ELR (cell line): ENCODE measurements at regions not wholly inside any gene's neighbourhood (a gene's known extent, or its start where the extent isn't known, plus 50 kb on each side); places are given as distances from the start of the nearest gene placed in this dataset.
"Not testable (repeated sequence)": the region's sequence is repeated elsewhere in the genome, so short reads cannot be mapped to it uniquely, and the experiment has no call there.

Experiments
- DNase-seq: peaks from one replicate; pipeline ENCODE4 v3.0.0-alpha.2; 2015; ENCODE audit warnings: low read depth

DNA sequence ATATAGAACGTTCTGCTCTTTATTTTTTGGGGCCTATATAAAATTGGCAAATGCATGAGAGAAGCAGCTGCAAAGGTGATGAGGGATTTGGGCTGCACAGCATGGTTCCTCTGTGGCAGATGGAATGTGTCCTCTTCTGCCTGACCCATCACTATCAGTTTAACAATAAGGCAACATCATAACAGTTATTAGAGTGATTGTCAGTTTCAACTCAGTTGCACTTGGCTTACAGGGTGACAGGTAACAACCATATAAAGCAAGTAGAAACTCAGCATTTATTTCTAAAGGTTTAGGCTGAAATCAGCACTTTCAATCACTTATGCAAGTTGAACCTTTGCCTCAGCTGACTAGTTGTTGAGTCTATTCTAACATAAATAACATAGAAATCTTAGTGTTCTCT is 935.4 kb upstream of the CHORDC1 start:
- DNase-seq: no peak

DNA sequence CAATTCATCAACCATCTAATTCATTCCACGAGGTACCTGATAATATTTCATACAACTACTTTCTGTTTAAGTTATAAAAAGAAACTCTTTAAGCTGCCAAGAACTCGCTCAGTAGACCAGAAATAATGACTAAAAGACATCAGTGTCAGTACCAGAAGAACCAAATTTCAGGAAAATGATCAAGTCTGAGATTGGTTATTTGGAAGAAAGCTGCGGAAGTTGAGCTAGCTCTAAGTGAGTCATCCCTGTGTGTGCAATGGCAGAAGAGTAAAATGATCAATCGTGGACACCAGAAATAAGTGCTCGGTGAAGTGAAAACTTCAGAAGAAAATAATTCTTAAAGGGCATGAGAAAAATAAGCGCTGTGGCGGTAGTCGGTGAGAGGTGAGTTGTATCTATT is 933.2 kb upstream of the CHORDC1 start:
- no peak for DNase-seq

DNA sequence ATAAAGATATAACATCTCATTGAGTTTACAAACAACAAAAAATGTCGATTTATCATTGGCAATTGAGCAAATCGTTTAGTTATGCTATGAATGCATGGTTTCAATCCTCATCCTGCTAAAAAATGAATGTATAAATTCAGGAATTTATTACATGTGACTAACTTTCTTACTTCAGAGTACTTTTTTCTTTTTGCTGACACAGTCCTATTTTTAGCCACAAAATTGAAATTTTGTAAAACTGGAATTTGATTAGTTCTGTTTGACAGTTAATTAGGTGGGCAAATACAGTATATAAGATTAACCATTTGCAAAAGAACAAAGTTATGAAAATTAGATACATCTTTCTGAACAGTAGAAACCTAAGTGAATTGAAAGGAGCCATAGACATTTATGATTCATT is 925.0 kb upstream of the CHORDC1 start:
- no peak for DNase-seq

DNA sequence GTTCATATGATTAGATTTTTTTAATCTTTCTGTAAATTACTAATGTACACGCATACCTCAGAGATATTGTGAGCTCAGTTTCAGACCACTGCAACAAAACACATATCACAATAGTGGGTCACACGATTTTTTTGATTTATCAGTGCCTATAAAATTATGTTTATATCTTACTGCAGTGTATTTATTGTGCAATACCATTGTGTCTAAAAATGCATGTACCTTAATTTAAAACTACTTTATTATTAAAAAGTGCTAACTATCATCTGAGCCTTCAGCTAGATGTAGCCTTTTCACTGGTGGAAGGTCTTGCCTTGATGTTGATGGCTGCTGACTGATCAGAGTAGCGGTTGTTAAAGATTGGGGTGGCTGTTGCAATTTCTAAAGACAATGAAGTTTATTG is 918.8 kb upstream of the CHORDC1 start:
- no peak for DNase-seq

DNA sequence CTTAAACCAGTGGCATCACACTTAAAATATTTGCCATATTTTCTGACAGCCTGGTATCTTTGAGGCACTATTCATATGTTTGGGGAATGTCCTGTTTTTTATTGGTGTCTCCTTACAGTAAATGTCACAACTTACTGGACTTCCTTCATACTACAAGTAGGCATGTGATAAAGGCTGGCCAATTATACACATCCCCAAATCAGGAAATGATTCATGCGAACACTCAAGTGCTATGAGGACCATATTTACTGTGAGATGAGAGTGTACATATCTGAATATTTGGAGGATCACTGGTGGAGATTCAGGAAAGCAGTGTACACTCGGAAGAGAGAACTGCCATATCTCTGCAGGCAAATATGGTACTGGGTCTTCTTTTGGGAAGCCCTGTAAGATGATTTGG is 913.8 kb upstream of the CHORDC1 start:
- DNase-seq: peak; percentile 15

DNA sequence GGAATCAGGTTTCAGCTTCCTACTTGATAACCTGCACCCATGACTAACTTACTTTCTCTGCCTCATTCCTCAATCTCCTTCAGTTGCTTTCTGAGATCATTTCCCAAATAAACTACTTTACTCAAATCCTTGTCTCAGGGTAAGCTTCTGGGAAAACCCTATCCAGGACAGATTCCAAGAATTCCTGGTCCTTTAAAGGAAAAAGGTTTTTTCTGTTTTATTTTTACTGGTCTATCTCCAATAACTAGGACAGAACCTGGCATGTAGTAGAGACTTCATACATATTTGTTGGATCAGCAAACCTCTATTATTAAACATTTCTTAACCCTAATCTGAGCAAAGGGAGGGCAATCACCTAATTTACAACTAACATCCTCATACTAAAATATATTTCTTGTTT is 910.5 kb upstream of the CHORDC1 start:
- no peak for DNase-seq

DNA sequence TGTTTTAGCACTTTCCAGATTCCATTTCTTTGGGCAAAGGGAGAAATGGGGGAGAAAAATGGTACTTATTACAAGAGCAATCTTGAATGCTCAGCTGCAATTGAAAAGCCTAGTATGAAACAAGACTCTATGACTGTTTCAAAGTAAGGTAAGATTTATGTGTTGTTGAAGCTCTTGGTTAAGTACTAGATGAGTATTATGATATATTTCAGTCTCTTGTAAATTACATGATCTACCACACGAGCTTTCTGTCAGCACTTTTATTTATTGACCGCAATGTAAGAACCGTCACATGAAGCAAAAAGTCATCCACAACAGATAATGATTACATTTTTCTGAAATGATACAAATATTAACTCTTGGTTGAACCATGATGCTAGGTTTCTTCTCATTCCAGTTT is 906.7 kb upstream of the CHORDC1 start:
- no peak for DNase-seq

DNA sequence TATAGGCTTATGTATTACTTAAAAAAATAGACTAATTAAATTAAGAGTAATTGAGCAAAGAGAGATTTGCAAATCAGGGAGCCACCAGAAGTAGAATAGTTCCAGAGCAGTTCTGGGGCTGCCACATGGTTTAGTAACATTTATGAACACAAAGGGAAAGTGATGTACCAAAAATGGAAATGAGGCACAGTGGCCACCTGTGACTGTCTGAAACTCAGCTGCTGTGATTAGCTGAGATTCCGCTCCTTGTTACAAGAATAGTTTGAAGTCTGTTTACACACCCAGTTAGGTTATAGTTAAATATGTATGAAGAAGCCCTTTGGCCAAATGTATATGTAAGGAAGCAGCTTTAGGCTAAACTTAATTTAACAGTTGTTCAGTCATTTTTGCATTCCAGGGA is 901.5 kb upstream of the CHORDC1 start:
- no peak for DNase-seq

DNA sequence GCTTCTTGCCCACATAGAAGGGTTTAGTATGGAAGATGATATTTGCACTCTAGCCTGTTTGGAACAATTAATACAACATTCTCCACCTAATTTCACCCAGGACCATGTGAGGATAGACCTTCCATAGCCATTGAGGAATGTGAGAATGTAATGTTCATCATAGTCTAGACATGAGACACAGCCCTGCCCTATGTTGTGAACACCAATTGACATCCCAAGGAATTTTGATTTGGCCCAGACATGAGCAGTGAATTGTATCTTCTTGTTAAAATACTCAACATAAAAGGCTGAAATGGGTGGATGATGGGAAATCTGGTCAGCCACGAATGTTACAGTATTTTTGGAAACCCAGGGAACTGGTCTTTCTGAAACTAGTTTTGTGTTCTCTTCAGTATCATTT is 892.3 kb upstream of the CHORDC1 start:
- no peak for DNase-seq

DNA sequence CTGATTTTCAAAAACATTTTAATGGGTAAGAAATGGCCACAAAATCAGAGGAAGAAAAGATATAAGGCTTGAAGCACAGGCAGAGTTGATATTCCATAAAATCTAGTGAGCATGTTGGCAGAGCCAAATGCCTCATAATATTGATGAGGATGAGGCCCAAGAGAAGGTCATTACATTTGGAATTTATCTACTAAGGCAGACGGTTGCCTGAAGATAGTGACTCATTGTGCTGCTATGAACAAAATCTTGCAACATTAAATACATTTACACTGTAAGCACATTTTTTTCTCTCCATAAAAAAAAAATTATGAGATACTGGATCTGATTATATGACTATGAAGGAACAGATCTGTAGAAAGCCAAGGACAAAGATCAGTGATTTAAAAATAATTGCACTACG is 881.4 kb upstream of the CHORDC1 start:
- peak; percentile 75 for DNase-seq

DNA sequence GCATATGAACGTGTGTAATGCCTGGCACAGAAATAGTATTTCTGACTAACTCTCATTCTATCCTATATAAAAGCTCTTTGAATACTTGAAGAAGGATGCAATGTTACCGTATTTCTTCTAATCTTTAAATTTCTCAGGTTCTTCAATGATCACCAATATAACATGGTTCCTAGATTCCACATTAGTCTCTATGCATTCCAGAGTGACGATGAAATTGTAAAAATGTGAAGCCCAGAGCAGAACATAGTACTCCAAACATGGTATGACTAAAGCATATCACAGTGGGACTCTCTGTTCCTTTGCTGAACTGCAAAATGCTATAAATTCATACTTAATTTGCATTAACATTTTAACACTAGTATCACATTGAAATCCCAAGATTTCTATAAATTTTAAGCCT is 877.6 kb upstream of the CHORDC1 start:
- DNase-seq: peak; percentile 3

DNA sequence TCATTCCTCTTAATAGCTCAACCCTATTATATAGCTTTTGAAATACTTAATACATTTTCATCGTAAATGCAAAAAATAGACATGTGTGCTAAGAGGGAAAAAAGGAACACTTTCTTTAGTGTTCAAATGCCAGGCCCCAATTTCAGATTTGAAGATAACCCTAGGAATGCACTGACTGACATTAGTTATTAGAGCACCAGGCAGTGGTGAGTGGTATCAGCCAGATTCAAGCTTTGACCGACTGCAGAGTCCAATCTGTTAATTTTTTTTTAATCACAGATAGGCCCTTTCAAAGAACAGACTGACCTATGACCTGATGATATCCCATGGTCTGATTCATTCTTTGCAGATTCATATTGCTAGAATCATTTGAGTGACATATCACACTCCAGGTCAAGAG is 874.2 kb upstream of the CHORDC1 start:
- DNase-seq: no peak

DNA sequence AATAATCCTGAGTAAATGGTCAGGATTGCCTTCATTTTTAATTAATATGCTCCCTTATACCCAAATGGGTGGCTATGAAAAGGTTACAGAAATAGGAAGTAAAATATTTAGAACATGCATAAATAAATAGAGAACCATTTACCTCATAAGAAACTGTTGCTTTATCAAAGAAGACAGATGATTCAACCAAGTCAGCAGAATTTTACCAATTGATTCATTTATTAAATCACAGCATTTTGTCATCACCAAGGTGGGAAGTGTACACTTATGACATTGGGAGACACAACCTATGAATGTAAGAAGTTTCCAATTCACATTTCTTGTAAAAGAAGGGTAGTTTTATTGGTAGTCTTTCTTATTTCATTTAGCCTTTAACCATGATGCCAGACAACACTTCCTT is 870.3 kb upstream of the CHORDC1 start:
- DNase-seq: no peak

DNA sequence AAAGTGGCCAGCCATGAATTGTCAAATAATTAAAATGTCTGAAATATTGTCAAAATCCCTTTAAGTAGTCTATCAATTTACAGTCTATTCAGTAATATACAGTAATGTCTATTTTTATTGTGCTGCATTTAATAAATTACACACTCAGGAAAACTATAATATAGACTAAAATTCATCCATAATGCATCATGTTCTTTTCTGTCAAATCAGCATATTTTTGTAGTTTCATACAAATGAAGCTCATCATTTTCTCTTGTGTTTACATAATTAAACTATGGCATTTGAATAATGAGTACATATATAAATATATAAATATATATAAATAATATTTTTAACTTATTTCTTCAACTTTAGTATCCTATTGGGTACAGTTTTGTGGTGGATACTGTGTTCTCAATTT is 868.7 kb upstream of the CHORDC1 start:
- DNase-seq: no peak

DNA sequence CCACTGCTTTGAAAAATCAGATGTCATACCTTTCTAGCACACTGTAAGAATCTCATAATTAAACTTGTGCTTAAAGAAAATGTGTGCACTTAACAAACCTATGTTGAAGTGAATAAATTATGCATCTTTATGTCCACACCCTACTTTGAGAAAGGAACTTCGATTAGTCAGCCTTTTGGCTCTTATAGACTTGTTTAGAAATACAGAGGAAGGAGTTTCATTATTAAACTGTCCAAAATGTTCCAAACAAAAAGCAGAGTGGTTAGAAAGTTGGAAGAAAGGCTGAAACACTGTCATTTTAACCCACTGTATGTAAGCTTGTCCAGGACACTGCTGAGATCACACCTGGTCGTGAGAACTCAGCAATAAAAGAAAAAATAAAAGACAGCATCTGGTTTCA is 863.2 kb upstream of the CHORDC1 start:
- DNase-seq: no peak

DNA sequence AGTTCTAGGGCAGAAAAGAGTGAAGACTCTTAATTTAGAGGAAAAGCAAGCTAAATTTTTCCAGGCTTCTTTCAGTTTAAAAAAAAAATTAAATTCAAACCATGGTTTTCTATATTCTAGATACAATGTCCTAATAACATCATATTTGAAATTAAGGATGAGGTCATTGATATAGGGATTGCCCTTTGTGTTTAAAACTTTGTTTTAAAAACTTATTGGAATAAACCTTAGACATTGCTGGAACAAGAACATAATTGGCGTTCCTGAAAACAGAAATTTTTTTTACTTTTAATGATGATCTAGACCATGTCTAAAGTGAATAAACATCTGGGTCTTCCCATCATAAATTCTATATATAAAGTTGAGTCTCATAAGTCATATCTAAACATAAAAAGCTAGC is 859.4 kb upstream of the CHORDC1 start:
- DNase-seq: no peak

DNA sequence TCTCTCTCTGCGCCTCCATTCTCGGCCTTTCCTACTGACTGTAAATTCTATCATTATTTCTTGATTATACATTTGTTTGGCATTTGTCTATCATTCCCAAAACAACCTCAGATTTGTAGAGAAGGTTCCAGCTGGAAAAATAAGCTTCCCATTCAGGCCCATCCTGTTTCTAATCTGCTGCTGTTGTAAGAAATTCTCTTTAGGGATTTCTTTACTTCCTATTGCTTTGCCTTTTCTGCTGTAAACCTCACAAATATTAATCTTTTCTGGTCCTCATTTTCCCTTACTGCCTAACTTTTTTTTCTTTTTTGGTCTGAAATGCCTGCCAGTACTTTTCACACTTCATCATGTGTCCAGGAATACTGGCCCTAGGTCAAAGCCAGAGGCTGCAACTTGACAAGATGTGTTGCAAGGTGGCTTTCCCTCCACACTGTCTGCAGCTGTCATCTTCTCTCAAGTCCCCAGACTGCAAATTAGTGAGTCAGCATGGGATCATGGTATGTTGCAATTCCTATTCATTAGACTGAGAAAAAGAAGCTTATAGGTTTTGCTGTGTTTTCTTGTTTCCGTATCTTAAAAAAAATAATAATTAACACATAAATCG is 858.7 kb upstream of the CHORDC1 start:
- peak; percentile 46 for DNase-seq

DNA sequence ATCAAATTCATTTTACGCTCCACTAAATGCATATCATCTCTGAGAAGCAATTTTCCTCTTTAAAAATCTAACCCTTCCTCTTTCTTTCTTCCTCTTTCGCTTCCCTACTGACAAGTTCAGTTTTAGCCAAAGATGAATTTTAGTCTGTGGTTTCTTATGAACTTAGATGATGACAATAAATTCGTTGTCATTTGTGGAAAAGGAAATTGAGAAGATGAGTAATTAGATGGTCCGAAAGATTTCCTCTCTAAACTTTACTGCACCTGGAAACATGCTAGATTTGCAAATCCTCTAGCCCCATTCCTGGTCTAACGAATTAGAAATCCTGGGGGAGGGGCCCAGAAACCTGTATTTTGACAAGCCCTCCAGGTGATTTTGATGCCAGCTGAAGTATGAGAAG is 855.4 kb upstream of the CHORDC1 start:
- DNase-seq: no peak

DNA sequence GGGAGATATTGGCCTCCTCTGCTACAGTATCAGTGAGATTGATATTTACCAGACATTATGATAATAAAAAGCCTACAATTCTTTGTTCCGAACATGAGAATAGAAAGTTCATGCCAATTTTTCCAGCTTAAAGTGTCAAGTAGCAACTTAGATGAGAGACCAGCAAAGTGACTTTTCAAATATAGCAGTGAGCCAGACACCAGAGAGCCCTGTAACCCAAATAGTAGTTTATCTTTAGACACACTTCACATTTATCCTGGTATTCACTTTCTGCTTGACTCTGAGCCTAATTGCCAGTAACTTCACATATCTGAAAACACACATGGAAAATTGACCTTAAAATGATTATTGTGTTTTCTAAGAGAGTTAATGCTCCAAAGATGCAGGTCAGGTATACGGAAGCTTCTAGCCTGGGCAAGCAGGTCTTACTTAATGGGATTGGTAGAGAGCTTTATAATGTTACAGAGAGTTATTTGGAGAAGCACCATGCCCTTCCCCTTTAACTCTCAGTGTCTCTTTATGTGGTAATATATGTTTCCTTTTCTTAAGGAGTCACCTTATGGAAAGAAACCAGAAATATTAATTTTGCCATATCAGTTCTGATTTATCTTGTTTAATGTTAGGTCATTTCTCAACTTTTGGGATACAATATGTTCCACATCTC is 852.3 kb upstream of the CHORDC1 start:
- DNase-seq: no peak

DNA sequence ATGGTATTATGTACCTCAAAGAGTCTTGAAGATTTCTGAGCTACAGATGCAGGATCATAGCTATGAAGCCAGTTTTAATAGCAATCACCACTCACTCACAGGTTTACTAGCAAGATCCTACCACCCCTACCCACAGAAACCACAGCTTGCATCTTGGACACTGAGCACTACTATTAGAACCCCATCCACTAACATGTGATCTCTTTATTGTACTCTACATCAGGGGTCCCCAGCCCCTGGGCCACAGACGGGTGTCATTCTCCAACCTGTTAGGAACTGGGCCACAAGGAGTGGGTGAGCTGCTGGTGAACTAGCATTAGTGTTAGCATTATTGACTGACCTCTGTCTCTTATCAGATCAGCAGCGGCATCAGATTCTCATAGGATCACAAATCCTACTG is 844.8 kb upstream of the CHORDC1 start:
- no peak for DNase-seq

DNA sequence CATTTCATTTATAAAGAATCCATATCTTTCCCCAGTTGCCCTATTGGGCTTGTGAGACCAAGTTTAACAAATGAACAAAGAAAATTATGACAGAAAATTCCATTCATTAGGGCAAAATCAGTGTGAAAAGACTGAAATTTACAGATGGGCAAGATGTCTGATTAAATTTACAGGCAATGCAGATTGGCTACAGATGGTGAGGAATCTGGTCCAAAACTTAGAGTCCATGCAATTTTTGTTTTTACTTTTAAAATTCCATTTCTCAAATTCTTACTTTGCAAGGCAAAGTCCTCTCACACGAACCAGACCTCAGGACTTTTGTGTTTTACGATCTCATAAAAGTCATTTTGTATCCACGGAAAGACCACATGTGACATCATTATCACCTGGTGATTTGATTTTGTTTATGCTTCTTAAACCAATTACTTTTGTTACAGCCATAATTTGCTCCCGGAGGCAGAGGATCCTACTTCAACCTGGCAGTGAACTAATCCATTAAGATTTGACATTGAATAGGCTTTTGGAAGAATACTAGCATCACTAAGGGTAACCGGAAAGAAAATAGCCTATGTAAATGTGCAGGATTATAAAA is 843.7 kb upstream of the CHORDC1 start:
- no peak for DNase-seq

DNA sequence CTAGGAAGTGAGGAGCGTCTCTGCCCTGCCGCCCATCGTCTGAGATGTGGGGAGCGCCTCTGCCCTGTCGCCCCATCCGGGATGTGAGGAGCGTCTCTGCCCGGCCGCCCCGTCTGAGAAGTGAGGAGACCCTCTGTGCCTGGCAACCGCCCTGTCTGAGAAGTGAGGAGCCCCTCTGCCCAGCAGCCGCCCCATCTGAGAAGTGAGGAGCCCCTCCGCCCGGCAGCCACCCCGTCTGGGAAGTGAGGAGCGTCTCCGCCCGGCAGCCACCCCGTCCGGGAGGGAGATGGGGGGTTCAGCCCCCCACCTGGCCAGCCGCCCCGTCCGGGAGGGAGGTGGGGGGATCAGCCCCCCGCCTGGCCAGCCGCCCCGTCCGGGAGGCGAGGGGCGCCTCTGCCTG is 840.5 kb upstream of the CHORDC1 start:
- not testable (repeated sequence) for DNase-seq

DNA sequence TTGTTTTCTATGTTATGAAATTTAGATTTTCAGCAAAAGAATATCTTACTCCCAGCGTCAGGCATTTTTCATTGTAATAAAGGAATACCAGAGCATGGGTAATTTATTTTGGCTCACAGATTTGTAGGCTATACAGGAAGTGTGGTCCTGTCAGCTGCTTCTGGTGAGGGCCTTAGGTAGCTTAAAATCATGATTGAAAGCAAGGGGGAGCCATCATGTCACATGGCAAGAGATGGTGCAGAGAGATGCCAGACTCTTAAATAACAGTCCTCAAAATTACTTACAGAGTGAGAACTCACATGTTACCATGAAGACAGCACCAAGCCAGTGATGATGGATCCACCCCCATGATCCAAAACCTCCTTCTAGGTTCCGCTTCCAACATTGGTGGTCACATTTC is 825.0 kb upstream of the CHORDC1 start:
- no peak for DNase-seq

DNA sequence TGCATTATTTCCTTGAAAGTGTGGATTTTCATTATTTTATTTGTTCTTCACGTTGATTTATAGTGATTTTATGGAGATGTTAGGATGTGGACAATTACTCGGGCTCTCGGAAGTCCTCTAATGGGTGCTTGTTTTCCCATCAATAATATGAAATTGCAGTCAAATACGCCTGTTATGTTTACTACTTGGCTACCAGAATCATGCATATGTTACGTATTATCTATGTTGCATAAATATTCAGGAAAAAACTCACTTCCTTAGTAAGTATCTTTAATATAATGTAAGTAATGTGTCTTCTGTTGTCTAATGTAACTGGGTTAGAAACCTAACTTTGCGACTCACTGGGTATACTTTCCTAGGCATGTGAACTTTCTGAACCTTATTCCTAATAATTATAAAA is 823.4 kb upstream of the CHORDC1 start:
- DNase-seq: no peak
